Caco-2 (cell line): ENCODE measurements at regions not wholly inside any gene's neighbourhood (a gene's known extent, or its start where the extent isn't known, plus 50 kb on each side); places are given as distances from the start of the nearest gene placed in this dataset.

Source experiments
- BruUV-seq: library from RNA; stranded (reverse); fragments of 400-500 nt; replicated peaks from 2 replicates; lab custom pipeline; 2021; lab: Mats Ljungman, UMichigan
- CTCF ChIA-PET: fragments of 300-600 bp; sonication (Branson Sonifier 250); formaldehyde crosslinking; loops from one replicate; lab custom pipeline; 2022; ENCODE audit warnings: antibody characterized with exemption; lab: Charles Lee
- POLR2A ChIA-PET: fragments of 300-600 bp; sonication (Branson Sonifier 250); formaldehyde crosslinking; loops from one replicate; lab custom pipeline; 2022; ENCODE audit warnings: antibody characterized with exemption; lab: Charles Lee
- DNase-seq, 2 experiments: peaks; one replicate each; pipeline versions ENCODE4 v3.0.0 to v3.0.0-alpha.2; 2020 to 2022
- H3K27me3 ChIP-seq: replicated peaks from 2 replicates; pipeline ENCODE4 v1.6.0; 2011; ENCODE audit warnings: low read length; ENCODE audit not compliant: control insufficient read depth, insufficient read depth
- H3K36me3 ChIP-seq: 2 replicates; pipeline ENCODE4 v1.5.1; 2011; ENCODE audit warnings: low read length; ENCODE audit not compliant: control insufficient read depth, insufficient read depth
- H3K4me1 ChIP-seq: fragments of 250-450 bp; sonication (Bioruptor Pico); 2 replicates; pipeline ENCODE4 v1.5.1; 2020; ENCODE audit warnings: mild to moderate bottlenecking
- H3K4me3 ChIP-seq: 2 replicates; pipeline ENCODE4 v1.5.1; 2011; ENCODE audit warnings: low read depth, mild to moderate bottlenecking, control low read depth, low read length
- H3K9me3 ChIP-seq: fragments of 250-450 bp; sonication (Bioruptor Pico); 2 replicates; pipeline ENCODE4 v1.5.1; 2020; ENCODE audit warnings: mild to moderate bottlenecking, moderate library complexity
- H3K27ac Mint-ChIP-seq: one replicate; pipeline ENCODE4 v1.8.0; 2022; ENCODE audit warnings: mixed read lengths; ENCODE audit not compliant: unreplicated experiment
- H3K27me3 Mint-ChIP-seq: one replicate; pipeline ENCODE4 v1.8.0; 2022; ENCODE audit warnings: mixed read lengths; ENCODE audit not compliant: insufficient read depth, unreplicated experiment
- H3K36me3 Mint-ChIP-seq: one replicate; pipeline ENCODE4 v1.8.0; 2022; ENCODE audit warnings: mild to moderate bottlenecking, mixed read lengths; ENCODE audit not compliant: insufficient read depth, unreplicated experiment
- H3K4me1 Mint-ChIP-seq: one replicate; pipeline ENCODE4 v1.8.0; 2022; ENCODE audit warnings: low read depth, mixed read lengths; ENCODE audit not compliant: unreplicated experiment
- H3K4me3 Mint-ChIP-seq: one replicate; pipeline ENCODE4 v1.8.0; 2022; ENCODE audit warnings: mild to moderate bottlenecking, moderate library complexity, mixed read lengths; ENCODE audit not compliant: unreplicated experiment
- H3K9me3 Mint-ChIP-seq: one replicate; pipeline ENCODE4 v1.8.0; 2022; ENCODE audit warnings: mixed read lengths; ENCODE audit not compliant: unreplicated experiment
- CTCF ChIP-seq, 2 experiments: fragments of 200-600 bp in 1 of 2; IDR thresholded peaks; 1 replicate in 1 of 2; 2 replicates in 1 of 2; pipeline versions ENCODE4 v1.5.1 to v1.8.0; 2011 to 2022; ENCODE audit warnings: antibody characterized with exemption in 1 of 2, control low read depth in 1 of 2, inconsistent platforms in 1 of 2, low read depth in 1 of 2, low read length in 1 of 2, mild to moderate bottlenecking in 1 of 2, moderate library complexity in 1 of 2; ENCODE audit not compliant: insufficient read depth in 1 of 2, severe bottlenecking in 1 of 2, unreplicated experiment in 1 of 2
- intact Hi-C: fragments of 100-400 bp; cut with micrococcal nuclease; formaldehyde crosslinking; loops from one replicate; pipeline ENCODE4 v1.10.0; 2022; ENCODE audit not compliant: unreplicated experiment

- Mint-ChIP-seq H3K9me3 (no peaks in the 10 kb centered on the region), H3K36me3 (no peaks in the 10 kb centered on the region), H3K27me3 (peaks cover 14% of the 10 kb centered on the region), H3K27ac (no peak overlapping the region), H3K4me3 (no peak overlapping the region), H3K4me1 (no peaks in the 10 kb centered on the region)
- intact Hi-C loops: no loop called here
- Histone ChIP-seq H3K27me3 (peaks cover 1% of the 10 kb centered on the region; the same call in 1 of the 2 replicates), H3K4me1 (no peaks in the 10 kb centered on the region), H3K4me3 (no peak overlapping the region), H3K36me3 (no peaks in the 10 kb centered on the region), H3K9me3 (no peaks in the 10 kb centered on the region)
- no peak for DNase-seq
- CTCF ChIA-PET: no interaction called here
- BruUV-seq: no TSS peak
- no peak for TF ChIP-seq CTCF (IDR thresholded peaks at IDR 0.05; ENCODE audit: insufficient read depth in 1 of 2, low read depth in 1 of 2, low read length in 1 of 2, severe bottlenecking in 1 of 2, unreplicated experiment in 1 of 2)
- POLR2A ChIA-PET: no interaction called here
These were observed 407.8 kb upstream of the SGCD start for GRCh38 chr5:155919126-155919525.

DNA sequence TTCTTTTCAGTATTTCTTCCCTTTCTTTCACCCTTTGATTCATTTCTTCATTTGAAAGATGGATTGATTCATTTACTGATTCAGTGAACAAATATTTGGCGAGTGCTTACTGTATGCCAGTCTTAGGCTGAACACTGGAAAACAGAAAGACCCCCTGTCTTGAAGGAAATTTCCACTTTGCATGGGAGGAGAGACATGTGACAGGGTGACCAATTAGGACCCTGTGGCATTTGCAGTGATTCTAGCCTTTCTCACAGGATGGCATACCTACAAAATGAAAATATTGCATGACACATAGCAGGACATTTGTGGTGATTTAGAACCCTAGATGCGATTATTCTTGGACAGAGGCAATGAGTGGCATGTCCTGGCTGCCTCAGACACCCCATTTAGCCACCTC lies 407.2 kb upstream of the SGCD start:
- Histone ChIP-seq H3K27me3 (peaks cover 1% of the 10 kb centered on the region; the same call in 1 of the 2 replicates), H3K4me1 (no peaks in the 10 kb centered on the region), H3K4me3 (no peak overlapping the region), H3K36me3 (no peaks in the 10 kb centered on the region), H3K9me3 (no peaks in the 10 kb centered on the region)
- H3K27ac Mint-ChIP-seq: no peak overlapping the region
- H3K4me1 Mint-ChIP-seq: no peaks in the 10 kb centered on the region
- ChIA-PET CTCF (no interaction called here), POLR2A (no interaction called here)
- no peaks in the 10 kb centered on the region for H3K36me3 Mint-ChIP-seq
- DNase-seq: no peak
- intact Hi-C loops: no loop called here
- H3K27me3 Mint-ChIP-seq: peaks cover 14% of the 10 kb centered on the region
- H3K9me3 Mint-ChIP-seq: no peaks in the 10 kb centered on the region
- no peak for TF ChIP-seq CTCF (IDR thresholded peaks at IDR 0.05; ENCODE audit: insufficient read depth in 1 of 2, low read depth in 1 of 2, low read length in 1 of 2, severe bottlenecking in 1 of 2, unreplicated experiment in 1 of 2)
- BruUV-seq: no TSS peak
- no peak overlapping the region for H3K4me3 Mint-ChIP-seq

GRCh38 chr5:155921621-155922020 lies 405.3 kb upstream of the SGCD start:
- CTCF ChIA-PET: no interaction called here
- Mint-ChIP-seq H3K36me3 (no peaks in the 10 kb centered on the region), H3K27me3 (peaks cover 14% of the 10 kb centered on the region), H3K9me3 (no peaks in the 10 kb centered on the region), H3K4me1 (no peaks in the 10 kb centered on the region), H3K27ac (no peak overlapping the region), H3K4me3 (no peak overlapping the region)
- intact Hi-C loops: no loop called here
- Histone ChIP-seq H3K27me3 (peaks cover 1% of the 10 kb centered on the region; the same call in 1 of the 2 replicates), H3K9me3 (no peaks in the 10 kb centered on the region), H3K4me1 (no peaks in the 10 kb centered on the region), H3K4me3 (no peak overlapping the region), H3K36me3 (no peaks in the 10 kb centered on the region)
- BruUV-seq: no TSS peak
- POLR2A ChIA-PET: no interaction called here
- DNase-seq: no peak
- TF ChIP-seq CTCF (IDR thresholded peaks at IDR 0.05; ENCODE audit: insufficient read depth in 1 of 2, low read depth in 1 of 2, low read length in 1 of 2, severe bottlenecking in 1 of 2, unreplicated experiment in 1 of 2): no peak
